Daoy (cell line): ENCODE measurements at regions not wholly inside any gene's neighbourhood (a gene's known extent, or its start where the extent isn't known, plus 50 kb on each side); places are given as distances from the start of the nearest gene placed in this dataset.
"Not testable (repeated sequence)": the region's sequence is repeated elsewhere in the genome, so short reads cannot be mapped to it uniquely, and the experiment has no call there.

Experiments
- DNase-seq: peaks from one replicate; pipeline ENCODE4 v3.0.0-alpha.2; 2015; ENCODE audit warnings: low read depth

DNA sequence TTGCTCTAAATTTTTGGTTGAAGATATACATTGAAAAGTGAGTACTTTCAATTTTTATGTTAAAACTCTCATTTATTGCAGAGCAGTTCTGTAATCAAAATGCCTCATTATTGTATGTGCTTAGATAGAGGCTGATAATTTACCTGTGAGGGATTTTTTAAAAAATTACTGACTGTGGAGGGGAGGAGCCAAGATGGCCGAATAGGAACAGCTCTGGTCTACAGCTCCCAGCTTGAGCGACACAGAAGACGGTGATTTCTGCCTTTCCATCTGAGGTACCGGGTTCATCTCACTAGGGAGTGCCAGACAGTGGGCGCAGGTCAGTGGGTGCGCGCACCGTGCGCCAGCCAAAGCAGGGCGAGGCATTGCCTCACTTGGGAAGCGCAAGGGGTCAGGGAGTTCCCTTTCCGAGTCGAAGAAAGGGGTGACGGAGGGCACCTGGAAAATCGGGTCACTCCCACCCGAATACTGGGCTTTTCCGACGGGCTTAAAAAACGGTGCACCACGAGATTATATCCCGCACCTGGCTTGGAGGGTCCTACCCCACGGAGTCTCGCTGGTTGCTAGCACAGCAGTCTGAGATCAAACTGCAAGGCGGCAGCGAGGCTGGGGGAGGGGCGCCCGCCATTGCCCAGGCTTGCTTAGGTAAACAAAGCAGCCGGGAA is 89.4 kb downstream of the DDX11 start:
- not testable (repeated sequence) for DNase-seq

DNA sequence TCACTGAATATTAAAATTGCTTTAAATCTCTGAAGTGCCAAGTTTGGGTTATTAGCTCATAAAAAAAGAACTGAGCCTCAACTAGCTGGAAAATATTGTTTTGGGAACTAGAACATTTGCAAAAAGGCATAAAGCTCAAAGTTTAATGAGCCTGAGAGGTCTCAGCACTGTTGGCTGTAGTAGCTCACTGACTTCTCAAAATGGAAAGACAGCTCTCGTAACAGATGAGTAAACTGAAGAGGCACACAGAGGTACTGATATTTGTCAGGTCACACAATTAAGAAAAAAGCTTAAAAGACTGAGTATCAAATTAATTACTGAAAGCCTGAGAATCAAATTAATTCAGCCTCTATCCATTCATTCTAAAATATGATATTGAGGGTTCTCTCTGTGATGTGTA is 100.6 kb downstream of the DDX11 start:
- not testable (repeated sequence) for DNase-seq

- DNase-seq: not testable (repeated sequence)
Measured at GRCh38 chr12:31177514-31177913, 103.9 kb downstream of the DDX11 start.

- not testable (repeated sequence) for DNase-seq
Measured at GRCh38 chr12:31178875-31179274, 105.2 kb downstream of the DDX11 start.

GRCh38 chr12:31179627-31180237 is 106.1 kb downstream of the DDX11 start:
- DNase-seq: not testable (repeated sequence)

DNA sequence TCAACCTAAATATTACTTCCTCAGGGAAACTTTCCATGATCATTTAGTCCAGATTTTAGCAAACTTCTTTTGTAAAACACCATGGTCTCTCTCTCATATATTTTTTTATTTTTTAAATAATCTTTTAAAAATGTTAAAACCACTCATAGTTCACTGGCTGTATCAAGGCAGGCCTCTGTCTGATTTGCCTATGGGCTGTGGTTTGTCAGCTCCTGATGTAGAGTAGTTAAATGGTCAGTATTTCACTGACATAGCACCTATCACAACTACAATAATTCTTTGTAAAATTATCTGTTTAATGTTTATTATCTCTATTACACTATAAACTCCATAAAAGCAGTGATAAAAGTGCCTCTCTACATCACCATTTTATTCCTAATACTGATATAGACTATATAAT is 108.9 kb downstream of the DDX11 start:
- not testable (repeated sequence) for DNase-seq

DNA sequence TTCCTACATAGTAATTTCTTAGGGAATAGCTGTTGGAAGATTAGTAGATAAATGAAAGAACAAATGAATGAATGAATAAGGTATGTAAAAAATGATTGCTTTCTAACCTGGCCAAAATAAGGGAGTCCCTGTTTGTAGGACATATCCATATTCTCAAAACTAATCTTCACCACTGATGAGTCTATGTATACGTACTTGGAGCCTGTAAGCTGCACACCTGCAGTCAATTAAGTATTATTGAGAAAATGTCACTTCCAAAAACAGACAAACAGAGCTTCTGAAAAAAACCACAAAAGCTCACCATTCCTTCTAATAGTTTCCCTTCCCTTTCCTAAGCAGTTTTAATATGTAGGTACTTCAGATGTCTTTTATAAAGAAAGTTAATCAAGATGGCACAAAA is 109.4 kb downstream of the DDX11 start:
- DNase-seq: not testable (repeated sequence)

DNA sequence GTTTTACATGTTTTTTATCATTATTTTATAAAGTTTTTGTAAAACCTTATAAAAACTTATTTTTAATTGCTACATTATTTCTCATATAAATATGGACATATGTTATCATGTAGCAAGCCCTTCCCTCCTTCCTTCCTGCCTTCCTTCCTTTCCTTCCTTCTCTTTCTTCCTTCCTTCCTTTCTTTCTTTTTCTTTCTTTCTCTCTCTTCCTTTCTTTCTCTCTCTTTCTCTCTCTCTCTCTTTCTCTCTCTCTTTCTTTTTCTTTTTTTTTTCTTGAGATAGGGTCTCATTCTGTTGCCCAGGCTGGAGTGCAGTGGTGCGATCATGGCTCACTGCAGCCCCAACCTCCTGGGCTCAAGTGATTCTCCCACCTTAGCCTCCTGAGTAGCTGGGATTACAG is 110.2 kb downstream of the DDX11 start:
- DNase-seq: not testable (repeated sequence)

GRCh38 chr12:31184667-31185066 is 111.0 kb downstream of the DDX11 start:
- not testable (repeated sequence) for DNase-seq

GRCh38 chr12:31192689-31193088 is 119.0 kb downstream of the DDX11 start:
- DNase-seq: not testable (repeated sequence)

DNA sequence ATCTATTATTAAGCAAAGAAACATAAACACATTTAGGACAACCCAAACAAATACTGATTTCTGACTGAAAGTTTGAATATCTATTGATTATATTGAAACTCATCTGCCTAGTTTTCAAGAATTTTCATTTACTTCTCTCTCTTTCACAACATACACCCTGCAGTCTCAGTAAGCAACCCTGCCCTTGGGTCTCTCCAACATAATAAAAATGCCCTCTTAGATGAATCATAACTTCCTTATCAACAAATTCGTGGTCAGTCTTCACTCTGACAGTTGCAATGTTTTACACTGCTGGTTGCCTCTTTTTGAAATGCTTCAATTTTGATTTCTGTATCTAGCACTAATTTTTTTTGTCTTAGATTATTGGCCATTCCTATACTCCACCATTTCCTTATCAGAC is 122.0 kb downstream of the DDX11 start:
- not testable (repeated sequence) for DNase-seq

DNA sequence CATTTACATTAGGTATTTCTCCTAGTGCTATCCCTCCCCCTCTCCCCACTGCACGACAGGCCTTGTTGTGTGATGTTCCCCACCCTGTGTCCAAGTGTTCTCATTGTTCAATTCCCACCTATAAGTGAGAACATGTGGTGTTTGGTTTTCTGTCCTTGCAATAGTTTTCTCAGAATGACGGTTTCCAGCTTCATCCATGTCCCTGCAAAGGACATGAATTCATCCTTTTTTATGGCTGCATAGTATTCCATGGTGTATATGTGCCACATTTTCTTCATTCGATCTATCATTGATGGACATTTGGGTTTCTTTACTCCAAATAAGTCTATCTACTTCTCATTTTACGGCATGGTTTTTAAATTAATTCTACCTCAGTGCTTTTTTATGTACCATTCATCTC is 125.8 kb downstream of the DDX11 start:
- DNase-seq: not testable (repeated sequence)

GRCh38 chr12:31201382-31201781 is 124.6 kb downstream of the SINHCAF start:
- no peak for DNase-seq

DNA sequence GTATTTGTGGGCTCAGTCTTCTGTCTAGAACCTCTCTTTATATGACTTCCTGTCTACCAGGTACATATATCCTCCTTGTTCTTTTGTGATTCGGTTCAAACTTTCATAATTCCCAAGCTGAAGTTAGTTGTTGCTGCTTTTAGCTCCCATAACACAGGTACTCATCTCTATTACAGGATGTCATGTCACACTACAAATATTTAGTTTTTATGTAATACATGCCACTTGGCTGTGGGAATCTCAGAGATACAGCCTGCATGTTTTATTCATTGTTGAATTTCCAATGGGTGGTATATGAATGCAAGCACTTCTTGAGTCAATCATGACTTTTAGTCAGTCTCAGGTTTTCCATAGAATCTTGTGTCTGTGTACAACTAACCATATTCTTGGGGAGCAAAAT is 122.7 kb downstream of the SINHCAF start:
- DNase-seq: no peak

DNA sequence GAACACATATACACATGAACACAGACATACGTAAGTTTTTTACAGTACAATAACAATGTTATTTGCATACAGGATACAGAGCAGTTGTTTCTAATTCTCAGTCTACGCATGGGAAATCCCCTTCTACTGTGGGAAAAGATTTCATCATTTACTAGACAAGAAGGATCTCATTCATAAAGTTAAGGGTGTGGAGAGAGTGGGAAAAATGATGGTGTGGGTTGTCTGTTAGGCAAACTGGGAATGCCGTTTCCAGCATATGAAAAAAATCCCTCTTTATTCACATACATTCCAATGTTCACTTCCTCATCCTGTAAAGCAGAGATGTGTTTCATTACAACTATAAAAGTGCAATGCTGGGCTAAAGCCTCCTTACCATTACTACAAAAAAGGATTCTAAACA is 120.9 kb downstream of the SINHCAF start:
- peak; percentile 78 for DNase-seq

DNA sequence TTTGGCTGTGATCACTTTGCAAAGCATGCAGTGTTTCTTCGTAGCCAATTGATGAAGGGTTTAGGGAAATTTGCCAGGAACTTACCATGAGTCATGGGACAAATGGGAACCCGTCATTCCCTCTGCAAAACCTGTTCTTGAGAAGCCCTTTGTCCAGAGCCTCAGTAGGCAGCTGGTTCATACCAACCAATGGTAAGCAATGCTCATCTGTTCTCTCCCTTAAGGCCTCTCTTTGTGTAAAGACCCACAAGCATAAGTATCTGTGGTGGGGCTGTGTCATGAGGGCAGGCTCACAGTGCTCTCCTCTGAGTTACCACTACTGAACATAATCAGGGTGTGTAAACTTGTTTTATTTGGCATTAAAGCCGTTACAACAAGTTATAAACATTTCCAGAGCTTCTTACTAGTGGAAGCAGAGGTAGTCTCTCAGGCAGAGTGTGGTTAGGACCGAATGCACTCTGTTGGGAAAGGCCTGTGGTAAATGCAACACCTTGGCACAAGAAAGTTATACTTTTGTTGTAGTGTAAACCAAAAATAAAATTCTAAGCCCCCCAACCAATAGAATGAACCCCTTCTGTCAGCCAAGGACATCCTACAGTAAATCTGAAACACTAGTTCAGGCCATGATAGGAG is 119.8 kb downstream of the SINHCAF start:
- peak; percentile 80 for DNase-seq

DNA sequence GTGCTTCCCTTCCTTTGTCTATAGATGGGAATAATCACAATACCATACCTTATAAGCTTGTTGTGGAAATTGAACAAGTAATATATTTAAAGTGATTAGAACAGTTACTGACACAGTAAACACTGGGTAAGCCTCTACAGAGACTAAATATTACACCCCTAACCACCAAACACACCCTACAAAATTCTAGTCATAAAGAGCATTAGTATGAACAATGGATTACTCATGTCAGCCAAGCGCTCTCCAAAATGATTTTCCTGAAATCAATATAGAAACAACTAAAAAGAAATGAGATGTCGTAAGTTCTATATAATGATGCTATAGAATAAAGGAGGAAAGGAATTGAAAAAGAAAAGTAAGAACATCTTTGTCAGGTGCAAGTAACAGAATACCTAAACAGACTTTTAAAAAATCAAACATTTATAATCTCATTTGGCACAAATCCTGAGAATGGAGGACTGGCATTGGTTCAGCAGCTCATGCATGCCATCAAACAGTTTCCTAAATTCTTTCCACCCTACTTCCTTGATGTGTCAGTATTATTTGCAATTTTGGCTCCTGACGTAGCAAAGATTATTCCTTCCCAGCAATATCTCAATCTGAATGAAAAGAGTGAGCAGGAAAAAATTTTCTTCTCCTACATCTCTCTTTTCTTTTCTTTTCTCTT is 118.0 kb downstream of the SINHCAF start:
- no peak for DNase-seq

DNA sequence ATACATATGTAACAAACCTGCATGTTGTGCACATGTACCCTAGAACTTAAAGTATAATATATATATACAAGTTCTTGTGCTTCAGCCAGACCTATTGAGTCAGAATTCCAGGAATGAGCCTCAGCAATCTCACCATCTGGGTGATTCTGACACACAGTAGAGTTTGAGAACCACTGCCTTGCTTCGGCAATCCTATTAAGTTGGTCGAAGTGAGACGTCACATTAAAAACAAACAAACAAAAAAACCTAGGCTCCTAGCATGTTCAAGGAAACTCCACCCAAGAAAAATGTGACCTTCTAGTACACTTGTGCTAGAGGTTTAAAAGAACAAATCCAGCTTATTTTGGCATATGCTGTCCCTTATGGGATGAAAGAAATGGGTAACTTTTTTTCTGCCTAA is 115.8 kb downstream of the SINHCAF start:
- no peak for DNase-seq

DNA sequence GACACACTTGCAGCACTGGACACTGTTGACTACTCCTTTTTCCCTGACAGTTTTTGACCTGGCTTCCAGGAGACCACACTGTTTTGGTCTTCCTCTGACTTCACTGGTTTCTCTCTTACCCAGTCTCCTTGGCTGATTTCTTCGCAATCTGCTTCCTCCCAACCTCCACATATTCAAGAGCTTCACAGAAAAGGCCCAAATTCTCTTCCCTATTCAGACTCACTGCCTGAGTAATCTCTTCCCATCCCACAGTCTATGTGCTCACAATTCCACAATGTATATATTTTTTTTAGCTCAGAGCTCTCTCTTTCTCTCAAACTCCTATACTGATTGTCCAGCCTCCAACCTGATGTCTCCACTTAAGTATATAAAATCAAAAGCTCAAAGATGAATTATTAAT is 115.4 kb downstream of the SINHCAF start:
- no peak for DNase-seq

GRCh38 chr12:31214626-31215517 is 111.1 kb downstream of the SINHCAF start:
- no peak for DNase-seq

GRCh38 chr12:31215518-31216232 is 110.3 kb downstream of the SINHCAF start:
- DNase-seq: no peak
